Vagina (tissue), 2 donors: ENCODE measurements at regions not wholly inside any gene's neighbourhood (a gene's known extent, or its start where the extent isn't known, plus 50 kb on each side); places are given as distances from the start of the nearest gene placed in this dataset.

ENCODE experiments used
- POLR2A ChIP-seq, 2 donors: fragments of 450-650 bp; IDR thresholded peaks; one replicate each; pipeline ENCODE4 v1.6.1; 2017; ENCODE audit warnings: antibody characterized with exemption in 2 of 2, mild to moderate bottlenecking in 2 of 2, moderate library complexity in 2 of 2
- POLR2AphosphoS5 ChIP-seq, 2 donors: sonication (generic); formaldehyde crosslinking; IDR thresholded peaks; one replicate each; pipeline ENCODE4 v1.9.0; 2017; ENCODE audit warnings: antibody characterized with exemption in 2 of 2, mild to moderate bottlenecking in 2 of 2, low read depth in 1 of 2; ENCODE audit not compliant: insufficient read depth in 1 of 2

GRCh38 chr2:146259816-146260215 is 1585.0 kb upstream of the ACVR2A start:
- TF ChIP-seq POLR2A (IDR thresholded peaks at IDR 0.05) (no peak), POLR2AphosphoS5 (IDR thresholded peaks at IDR 0.05; ENCODE audit: insufficient read depth in 1 of 2, low read depth in 1 of 2) (no peak)
